Umbilical cord (tissue), 1 donor: ENCODE measurements at regions not wholly inside any gene's neighbourhood (a gene's known extent, or its start where the extent isn't known, plus 50 kb on each side); places are given as distances from the start of the nearest gene placed in this dataset.

Source experiments
- DNase-seq: peaks from one replicate; pipeline ENCODE4 v3.0.0-alpha.2; 2015; ENCODE audit warnings: low spot score

- DNase-seq: no peak
Observed at GRCh38 chr17:72342627-72343527, 222.1 kb downstream of the SOX9 start.

GRCh38 chr17:72343911-72344310 is 223.1 kb downstream of the SOX9 start:
- DNase-seq: no peak

- no peak for DNase-seq
Observed at GRCh38 chr17:72344613-72345012, 223.8 kb downstream of the SOX9 start.

DNA sequence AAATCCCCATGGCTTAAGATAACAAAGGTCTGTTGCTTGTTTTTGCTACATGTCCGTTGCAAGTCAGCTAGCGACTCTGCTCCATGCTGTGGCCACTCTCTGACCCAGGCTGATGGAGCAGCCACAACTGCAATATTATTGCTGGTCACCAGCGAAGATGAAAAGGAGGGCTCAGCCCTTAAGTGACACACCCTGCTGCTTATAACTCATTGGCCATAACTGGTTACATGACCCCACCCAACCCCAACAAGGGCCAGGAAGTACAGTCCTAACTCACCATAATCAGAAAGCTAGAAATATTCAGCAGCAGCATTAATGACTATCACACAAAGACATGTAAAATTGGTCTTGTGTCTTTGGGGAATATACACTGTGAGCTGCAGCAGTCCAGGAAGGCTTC is 224.3 kb downstream of the SOX9 start:
- no peak for DNase-seq

- no peak for DNase-seq
Observed at GRCh38 chr17:72345536-72345935, 224.7 kb downstream of the SOX9 start.

DNA sequence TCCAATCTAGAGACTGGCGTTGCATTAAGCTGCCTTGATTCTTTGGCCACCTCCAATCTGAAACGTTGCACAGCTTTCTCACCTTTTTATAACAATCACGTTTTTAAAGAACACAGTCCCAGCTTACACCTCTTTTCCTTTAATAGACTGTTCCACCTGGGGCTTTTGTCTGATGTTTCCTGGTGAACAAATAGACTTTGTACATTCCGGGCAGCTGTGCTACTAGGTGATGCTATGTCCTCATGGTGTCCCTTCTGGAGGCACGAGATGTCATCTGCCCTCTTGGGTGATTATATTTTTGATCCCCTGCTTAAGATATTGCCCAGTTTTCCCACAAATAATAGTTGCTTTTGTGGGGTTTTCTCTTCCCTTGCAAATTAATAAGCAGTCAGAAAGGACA is 225.5 kb downstream of the SOX9 start:
- DNase-seq: no peak

GRCh38 chr17:72349011-72349410 is 228.2 kb downstream of the SOX9 start:
- no peak for DNase-seq

DNA sequence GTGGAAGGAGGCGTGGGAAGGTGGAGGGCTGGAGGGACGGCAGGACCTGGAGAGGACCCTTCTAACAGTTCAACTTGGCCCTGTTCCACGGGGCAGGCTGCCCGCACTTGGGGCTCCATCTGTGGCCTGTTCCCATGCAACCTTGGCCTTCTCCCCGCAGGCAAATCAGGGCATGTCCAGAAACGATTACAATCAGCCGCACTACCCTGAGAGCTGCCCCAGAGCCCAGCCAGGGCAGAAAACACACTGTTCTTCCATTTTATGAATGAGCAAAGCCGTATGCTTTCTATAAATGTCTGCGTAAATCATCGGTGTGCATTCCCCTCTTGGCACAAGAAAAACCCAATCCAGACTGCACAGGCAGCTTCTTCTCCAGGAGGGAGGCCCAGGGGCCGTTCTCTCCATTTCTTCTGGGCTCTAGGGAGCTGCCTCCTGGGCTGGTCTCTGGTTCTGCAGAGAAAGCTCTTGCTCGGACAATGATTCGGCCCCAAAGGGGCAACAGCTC is 228.7 kb downstream of the SOX9 start:
- peak; percentile 91 for DNase-seq

- DNase-seq: no peak
Observed at GRCh38 chr17:72350073-72350472, 229.3 kb downstream of the SOX9 start.

GRCh38 chr17:72351365-72351764 is 230.5 kb downstream of the SOX9 start:
- no peak for DNase-seq

- DNase-seq: peak; percentile 66
Observed at GRCh38 chr17:72351884-72352346, 231.1 kb downstream of the SOX9 start.

DNA sequence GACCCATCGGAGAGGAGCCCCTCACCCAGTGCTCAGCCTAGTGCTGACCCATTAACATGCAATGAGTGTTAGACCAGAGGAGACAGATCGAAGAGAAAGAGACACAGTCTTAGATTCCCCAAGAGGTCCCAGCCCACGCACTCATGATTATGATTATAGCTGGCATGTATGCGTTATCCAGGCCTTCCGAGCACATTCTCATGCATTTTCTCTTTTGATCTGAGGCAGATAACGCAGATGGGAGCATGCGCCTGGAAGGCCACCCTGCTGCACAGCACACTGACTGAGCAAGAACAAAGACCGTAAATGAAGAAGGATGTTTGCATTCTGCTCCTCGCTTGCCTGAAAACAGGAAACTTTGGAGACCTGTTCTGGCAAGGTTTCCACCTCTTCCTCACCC is 232.7 kb downstream of the SOX9 start:
- DNase-seq: no peak

DNA sequence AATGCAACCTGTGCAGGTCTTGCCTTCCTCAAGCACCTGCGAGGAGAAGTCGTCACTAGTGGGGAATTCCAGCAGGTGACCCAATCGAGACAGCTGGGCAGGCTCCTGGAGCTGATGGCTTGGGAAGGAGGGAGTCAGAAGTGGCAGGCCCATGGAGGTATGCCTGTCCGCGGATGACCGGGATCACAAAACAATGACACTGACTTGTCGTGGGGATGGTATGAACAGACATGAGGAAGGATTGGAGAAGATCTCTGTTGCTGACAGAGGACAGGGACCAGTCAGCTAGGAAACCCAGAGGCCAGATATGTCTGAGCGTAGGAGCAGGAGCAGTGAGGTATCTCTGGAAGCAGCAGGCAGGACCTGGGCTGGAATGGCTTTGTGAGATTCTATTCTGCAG is 233.3 kb downstream of the SOX9 start:
- no peak for DNase-seq

DNA sequence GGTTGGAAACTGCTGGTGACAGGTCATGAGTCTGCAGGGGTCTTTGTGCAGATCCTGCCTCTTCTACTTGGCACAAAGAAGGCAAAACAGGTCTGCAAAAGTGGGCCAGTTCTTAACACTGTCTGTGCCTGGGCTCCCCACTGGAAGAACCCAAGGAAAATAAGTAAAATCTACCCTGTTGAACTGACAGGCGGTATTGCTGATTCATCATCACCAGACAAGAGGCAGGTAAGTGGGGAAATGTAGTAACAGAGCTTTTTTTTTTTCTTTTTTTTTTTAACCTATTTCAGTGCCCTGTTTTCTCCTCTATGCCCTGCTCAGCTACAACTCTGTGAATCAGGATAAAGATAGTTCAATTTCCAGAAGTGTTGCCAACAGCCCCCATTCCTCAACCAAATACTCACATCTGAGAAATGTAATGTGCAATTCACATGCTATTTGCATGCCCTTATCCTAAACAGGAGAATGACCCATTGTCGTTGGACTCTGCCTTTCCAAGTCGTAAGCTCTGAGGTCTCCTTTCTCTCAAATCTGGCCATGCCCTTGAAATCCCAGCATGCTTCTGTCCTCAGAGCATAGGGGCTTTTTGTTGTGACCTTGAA is 237.0 kb downstream of the SOX9 start:
- no peak for DNase-seq

DNA sequence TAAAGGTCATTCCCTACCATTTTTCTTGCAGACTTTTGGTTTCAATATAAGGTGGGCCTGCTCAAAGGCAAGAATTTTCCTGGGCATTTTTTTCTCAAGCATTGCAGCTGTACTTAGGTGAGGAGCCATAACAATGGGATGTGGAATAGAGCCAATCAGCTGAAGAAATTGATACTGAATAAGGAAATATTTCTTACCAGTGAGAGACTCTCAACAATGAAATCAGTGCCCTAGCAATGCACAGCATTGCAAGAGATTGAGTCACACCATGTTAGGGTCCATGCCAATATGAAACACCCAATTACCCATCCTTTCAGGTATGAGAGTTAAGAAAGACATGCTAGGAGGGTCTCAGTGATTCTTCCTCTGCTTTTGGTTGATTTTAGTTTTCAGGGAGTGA is 237.6 kb downstream of the SOX9 start:
- no peak for DNase-seq

DNA sequence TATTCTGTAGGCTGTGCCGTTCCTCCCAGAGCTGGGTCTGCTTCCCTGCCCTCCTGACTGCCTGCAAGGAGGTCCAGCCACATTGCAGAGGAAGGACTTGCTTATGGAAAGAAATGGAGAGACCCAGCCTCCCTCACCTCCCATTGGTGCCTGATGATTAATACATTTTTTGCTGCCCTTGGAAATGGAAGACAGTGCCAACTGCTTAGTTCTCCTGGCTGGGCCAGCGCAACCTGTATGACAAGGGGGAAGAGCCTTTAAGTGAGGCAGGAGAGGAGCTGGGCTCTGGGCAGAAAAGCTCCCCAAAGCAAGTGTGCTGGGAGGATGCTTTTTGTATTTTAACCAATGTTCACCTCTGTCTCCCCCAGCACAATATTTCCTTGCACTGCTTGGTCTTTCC is 238.5 kb downstream of the SOX9 start:
- no peak for DNase-seq

- no peak for DNase-seq
Observed at GRCh38 chr17:72359811-72360210, 239.0 kb downstream of the SOX9 start.

DNA sequence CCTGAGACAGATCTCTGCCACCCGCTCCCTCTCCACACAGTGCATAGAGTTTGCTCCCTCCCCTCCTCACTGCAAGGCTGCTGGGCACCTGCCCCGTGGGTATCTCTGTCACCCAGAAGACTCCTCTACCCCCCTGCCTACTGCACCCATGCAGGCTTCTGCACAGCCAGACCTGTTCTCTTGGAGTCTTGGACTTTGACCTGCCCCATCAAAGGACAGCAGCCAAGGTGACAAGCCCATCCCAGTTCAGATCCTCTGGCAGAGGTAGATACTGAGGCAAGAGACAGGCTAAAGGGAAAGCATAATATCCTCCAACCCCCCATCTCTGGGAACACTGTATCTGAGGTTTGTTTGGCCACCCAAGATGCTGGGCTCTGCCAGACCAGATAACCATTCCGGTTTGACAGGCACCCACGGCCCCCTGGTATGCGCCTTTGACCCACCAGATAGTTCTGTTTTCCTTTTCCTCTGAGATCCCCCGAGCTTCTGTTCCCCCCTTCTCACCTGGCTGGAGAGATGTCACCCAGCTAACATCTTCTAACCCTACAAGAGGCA is 239.6 kb downstream of the SOX9 start:
- no peak for DNase-seq

DNA sequence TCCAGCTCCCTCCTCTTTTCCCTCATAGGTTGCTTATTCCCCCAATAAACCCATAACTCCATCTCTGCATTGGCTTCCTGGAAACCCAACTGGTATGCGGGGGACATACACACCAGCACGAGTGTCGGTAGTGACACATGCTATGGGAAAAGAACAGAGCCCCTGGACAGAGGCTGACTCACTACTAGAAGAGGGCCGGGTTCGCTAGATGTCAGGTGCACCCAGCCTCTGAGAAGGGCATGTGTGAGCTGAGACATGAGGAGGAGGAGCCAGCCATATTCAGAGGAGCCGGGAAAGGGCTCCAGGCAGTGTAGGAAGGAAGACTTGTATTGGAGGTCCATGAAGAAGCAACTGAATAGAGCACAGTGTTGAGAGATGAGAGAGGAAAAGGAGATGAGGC is 241.1 kb downstream of the SOX9 start:
- no peak for DNase-seq

GRCh38 chr17:72362376-72363088 is 241.7 kb downstream of the SOX9 start:
- no peak for DNase-seq

DNA sequence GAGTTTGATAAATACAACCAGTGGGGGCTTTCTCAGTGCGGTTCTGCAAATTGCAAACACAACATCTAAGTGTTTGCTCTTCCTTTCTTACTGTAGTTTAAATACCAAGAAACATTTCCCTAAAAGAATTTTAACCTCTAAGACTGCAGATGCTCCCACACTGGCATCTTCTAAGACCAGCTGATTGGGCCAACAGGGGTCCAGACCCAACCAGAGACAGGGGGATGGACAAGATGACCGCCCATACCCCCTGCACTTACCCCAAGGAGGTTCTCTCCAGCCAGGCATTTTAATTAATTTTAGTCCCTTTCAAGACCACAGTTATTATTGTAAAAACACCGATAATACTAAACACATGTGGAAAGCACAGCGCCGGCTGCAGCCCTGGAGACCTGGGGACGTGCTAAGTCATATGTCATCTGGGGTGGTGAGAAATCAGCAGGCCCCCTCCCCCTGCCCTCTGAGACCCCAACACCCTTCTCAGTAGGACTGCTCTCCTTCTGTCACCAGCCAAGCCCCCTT is 242.3 kb downstream of the SOX9 start:
- no peak for DNase-seq
